ENCODE measurements at regions not wholly inside any gene's neighbourhood (a gene's known extent, or its start where the extent isn't known, plus 50 kb on each side); places are given as distances from the start of the nearest gene placed in this dataset.

DNA sequence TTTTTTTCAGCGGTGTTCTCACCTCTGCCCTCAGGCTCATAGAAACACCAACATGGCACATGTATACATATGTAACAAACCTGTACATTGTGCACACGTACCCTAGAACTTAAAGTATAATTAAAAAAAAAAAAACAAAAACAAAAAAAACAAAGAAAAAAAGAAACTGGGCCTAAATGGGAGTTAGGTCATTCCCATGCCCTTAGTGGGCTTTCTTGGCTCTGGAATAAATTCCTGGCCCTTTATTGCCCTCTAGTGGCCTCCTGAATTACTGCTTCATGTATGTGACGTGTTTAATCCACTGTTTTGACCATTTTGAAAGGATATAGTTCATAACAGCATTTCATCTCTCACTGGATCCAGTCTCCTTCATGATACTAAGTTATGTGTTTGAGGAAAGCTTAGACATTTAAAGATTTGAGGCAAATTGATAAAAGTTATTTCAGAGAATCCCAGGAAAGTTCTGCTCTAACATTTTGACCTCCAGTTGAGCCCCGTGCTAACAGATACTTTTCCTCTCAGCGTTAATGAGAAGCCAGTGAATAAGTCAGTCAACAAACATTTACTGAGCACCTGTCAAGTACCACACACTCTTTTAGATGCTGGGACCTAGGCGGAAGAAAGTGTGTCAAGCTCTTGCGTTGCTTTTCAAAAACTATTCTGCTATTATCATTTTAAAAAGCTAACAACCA, 54.7 kb upstream of the SYPL1 start:
- DNase-seq (ENCODE audit: extremely low read depth, low read depth) = peak; percentile 79

DNA sequence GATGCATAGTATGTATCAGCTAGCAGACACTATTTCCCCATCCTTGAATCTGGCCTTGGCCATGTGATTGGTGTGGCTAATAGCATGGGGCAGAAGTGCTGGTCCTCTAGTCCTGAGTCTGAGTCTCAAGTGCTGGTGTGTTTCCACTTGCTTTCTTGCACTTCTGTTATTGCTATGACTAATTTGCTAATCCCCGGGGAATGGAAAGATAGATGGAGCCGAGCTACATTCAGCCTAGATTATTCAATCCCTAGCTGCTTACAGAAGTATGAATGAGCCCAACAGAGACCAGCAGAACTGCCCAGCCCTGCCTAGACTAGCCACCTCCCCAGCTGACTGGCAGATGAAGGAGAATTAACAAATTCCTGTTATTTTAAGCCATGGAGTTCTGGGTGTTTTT, 53.2 kb upstream of the SYPL1 start:
- no peak for DNase-seq (ENCODE audit: extremely low read depth, low read depth)

DNA sequence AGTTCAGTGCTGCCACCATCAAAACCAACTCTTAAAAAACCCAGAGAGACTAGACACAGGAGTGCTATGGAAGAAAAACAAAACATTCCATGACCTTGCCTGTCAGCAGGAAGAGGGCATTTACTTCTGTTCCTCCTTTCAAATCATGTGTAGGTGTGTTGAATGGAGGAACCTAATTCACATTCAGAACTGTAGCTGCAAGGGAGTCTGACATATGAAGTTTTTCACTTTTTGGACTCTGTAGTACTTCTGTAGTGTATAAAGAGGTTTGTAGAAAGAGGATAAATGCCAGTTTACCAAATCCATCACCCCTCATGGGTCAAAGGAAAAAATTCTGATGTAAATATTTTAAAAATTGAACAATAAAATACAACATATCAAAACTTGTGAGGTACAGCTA, 51.1 kb upstream of the SYPL1 start:
- no peak for DNase-seq (ENCODE audit: extremely low read depth, low read depth)

Measured in NCI-H460 (cell line).